A673 (cell line): ENCODE measurements at regions not wholly inside any gene's neighbourhood (a gene's known extent, or its start where the extent isn't known, plus 50 kb on each side); places are given as distances from the start of the nearest gene placed in this dataset.

ENCODE experiments used
- CTCF ChIP-seq: fragments of 300-800, 200-600 bp; sonication (generic); conservative IDR thresholded peaks from 2 replicates; pipeline ENCODE4 v1.5.1; 2017; ENCODE audit warnings: low read depth, mild to moderate bottlenecking, antibody characterized with exemption, low read length, moderate library complexity, mixed read lengths
- EZH2 ChIP-seq: fragments of 200-600 bp; sonication (generic); IDR thresholded peaks from 2 replicates; pipeline ENCODE4 v1.6.1; 2017; ENCODE audit warnings: borderline replicate concordance, low read depth, mild to moderate bottlenecking, mixed read lengths, antibody characterized with exemption, low read length; ENCODE audit not compliant: poor library complexity, severe bottlenecking

DNA sequence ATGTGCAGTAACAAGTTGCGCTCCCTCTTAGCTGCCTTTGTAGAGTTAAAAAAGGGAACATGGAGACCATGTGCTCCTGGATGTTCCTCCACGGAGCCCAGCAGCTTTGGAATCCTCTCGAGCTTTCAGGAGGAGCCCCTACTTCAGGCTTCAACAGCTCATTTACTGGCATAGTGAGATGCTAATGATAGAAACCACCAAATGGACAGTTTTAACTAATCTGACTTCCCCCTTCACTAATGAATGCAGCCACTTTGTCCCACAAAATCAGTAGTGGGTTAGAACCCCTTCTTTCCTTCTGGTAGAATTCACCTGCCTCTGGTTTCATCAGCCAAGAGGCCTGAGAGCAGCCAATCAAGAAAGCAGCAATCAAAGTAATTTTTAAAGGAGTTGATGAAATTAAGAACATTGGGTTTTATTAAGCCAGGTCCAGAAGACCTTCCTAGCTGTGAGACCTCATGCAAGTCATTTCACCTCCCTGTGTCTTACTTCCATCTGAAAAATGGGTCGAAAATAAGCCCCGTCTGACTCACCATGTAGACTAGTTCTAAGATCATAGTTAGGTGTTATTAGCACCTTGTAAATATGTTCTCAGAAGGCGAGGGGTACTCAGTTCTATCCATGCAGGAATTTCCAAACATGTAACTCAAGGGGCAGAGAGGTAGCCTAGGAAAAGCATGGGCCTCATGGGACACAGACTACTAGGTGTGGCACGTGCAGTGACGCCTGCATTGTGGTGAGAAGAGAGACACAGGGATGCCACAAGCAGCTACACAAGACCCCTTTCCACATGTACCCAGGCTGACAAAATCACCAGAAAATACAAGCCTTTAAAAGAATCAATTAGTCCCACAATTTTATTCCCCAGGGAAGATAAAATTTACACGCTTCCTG, 179.7 kb upstream of the LPP start:
- TF ChIP-seq EZH2 (no peak), CTCF (no peak)
